NCI-H128 (cell line): ENCODE measurements at regions not wholly inside any gene's neighbourhood (a gene's known extent, or its start where the extent isn't known, plus 50 kb on each side); places are given as distances from the start of the nearest gene placed in this dataset.

Source experiments
- DNase-seq: peaks from one replicate; lab custom pipeline; 2025; ENCODE audit not compliant: unreplicated experiment; lab: John Stamatoyannopoulos, UW

DNA sequence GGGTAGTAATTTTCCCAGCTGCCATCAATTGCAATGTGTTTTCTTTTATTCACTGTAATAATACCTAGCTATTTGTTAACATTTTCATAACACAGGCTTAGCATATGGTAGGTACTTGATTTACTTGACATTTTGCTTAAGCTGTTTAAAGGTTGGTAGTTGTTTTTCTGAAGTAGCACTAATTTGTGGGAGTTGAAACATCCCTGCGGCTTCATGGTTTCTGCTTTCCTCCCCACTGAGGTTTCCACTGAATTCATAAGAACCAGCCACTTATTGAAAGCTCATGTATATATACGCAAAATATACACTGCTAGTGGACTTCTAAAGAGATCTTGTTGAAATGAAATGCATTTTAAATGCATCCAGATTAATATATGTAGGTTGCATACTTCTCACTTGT lies 559.9 kb downstream of the TLE4 start:
- no peak for DNase-seq

DNA sequence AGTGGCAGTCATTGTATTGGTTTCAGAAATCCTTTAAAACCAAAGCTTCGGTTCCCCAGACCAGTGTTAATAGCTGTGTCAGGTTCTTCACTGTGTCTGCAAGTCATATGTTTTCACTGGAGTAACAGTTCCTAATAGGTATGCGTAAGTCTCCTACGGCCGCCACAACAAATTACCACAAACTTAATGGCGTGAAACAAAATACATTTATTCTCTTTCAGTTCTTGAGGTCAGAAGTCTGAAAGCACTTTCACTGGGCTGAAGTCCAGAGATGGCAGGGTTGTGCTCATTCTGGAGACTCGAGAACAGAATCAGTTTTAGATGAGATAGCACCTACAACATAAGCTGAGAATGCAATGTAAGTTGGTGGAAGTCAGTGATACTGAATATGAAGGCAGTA lies 556.2 kb downstream of the TLE4 start:
- DNase-seq = no peak

DNA sequence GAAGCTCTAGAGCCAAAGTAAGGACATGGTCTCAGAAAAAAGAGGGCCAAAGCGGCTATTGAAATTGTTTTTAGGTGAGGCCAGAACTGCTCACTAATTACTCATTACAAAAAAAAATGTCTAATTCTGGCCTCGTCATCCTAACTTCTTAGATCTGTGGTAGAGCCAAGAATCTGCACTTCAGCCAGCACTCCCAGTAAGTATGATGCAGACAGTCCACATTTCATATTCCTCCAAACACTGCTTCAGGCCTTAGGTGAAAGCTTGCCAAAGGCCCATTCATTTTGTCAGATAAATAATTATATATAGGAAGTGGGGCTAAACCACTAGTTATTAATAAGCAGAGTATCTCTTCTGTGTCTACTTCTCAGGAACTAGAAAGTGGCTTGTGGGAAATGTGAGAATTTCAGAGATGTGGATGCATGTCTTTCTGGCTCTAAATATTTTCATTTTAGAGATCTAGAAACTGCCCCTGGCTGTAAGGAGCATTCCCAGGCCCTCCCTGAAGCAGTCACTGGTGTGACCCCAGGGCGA lies 554.0 kb downstream of the TLE4 start:
- DNase-seq = no peak

DNA sequence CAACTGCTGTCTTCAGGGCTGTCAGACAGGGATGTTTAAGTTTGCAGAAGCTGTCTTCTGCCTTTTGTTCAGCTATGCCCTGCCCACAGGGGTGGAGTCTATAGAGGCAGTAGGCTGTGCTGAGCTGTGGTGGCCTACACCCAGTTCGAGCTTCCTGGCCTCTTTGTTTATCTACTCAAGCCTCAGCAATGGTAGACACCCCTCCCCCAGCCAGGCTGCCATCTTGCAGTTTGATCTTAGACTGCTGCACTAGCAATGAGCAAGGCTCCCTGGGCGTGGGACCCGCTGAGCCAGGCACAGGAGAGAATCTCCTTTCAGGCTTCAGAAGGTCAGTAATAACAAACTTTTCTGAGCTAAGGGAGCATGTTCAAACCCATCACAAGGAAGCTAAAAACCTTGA lies 545.3 kb downstream of the TLE4 start:
- no peak for DNase-seq

DNA sequence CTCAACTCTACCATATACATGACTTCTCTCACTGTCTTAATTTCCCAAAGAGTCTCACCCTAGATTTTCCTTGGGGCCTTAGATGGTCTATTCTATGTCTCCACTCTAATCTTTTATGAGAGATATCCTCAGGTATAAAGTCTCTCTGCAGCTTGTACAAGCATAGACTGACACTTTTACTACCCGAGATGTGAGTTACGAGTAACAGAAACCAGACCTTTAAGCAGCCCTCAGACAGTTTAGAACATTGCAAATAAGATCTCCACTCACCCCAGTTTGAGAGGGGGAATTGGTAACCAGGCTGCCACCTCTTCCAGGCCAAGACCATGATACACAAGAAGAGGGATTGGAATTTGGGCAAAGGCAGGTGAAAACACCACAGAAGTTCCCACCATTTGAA lies 542.5 kb downstream of the TLE4 start:
- DNase-seq = no peak

DNA sequence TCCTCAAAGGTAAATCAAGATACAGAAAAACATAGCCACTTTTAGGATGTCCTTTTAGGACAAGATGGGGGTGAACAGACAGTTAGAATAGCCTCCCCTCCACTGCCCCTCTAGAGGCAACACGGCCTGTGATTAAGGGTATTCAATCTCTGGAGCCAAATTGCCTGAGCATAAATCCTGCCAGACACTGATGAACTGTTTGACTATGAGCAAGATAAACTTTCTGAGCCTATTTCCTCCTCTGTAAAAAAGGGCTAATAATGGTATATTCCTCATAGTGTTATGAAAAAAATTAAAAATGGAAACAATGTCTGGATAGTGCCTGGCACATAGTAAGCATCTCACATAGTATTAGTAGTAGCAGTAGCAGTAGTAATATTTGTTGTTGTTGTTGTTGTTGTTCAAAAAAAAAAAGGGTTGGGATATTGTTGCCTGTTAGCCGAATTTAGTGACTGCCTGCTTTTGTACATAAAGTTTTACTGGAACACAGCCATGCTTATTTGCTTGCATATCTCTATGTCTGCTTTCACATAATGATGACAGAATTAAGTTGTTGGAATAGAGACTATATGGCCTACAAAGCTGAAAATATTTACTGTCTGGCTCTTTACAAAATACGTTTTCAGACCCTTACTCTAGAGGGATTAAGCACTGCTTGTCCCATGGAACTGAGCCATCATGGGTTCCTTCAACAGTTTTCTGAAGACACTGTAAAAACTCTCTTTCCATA lies 536.3 kb downstream of the TLE4 start:
- no peak for DNase-seq

DNA sequence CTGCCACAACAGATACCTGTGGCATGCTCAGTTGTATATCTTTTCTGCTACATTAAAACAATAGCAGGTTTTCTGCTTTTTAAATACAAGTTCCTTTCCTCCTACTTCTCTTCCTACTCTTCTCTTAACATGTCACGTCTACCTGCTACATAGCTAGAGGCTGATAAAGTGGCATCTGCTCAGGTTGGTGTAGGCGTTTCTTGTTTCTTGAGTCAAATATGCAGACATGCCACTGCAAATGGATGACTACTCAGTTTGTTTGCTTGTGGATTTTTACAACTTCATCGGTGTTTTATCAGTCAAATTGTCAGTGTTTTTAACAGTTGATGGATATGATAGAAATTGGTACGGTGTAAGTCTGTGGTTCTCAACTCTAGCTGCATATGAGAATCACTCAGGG lies 525.7 kb downstream of the TLE4 start:
- no peak for DNase-seq

DNA sequence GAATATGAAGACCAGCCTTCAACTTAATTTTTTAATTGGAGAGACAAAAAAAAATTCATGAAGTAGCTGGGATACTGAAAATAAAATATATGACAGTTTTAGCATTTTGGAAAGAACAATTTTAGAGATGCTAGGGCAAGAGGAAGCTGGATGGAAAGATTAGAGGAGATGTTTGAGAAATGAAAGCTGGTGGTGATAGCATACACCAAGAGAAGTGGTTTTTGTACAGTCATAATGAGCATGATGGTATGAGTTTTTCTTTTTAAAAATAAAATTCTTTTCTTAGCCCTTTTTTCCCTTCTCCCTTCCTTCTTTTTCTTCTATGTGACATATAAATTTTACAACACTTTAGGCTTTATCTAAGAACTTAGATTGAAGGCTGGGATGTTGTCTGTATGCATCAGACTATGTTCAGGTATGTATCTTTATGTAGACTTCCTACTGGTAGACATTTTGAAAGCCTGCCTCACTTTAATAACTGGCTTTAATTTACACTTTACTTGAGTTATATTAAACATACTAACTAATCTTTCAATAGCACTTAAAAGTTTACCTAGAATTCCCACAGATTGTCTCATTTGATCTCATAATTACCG lies 522.5 kb downstream of the TLE4 start:
- DNase-seq = no peak

DNA sequence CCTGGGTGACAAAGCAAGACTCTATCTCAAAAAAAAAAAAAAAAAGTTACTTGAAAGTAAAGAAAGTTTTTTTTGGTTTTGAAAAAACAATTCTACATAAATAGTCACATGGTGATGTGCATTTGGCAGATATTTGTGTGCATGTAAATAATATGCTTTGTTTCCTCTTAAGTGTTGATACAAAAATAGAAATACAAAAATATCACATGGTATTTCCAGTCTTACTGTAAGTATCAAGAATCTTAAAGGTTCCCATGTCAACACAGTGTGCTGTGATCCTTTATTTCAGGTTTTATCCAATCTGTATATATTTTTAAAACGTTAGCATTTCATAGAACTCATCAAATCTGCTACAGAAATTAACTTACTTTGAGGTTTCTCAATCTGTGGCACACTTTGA lies 521.9 kb downstream of the TLE4 start:
- no peak for DNase-seq

DNA sequence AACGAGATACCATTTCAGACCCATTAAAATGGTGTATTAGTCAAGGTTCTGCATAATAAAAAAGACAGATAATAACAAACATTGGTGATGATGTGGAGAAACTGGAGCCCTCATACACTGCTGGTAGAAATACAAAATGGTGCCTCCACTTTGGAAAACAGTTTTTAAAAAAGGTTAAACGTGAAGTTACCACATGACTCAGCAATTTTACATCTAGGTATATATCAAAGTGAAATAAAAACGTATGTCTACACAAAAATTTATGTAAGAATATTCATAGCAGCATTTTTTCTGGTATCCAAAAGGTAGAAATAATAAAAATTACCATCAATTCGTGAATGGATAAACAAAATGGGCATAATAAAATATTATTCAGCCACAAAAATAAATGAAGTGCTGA lies 519.8 kb downstream of the TLE4 start:
- DNase-seq = no peak

DNA sequence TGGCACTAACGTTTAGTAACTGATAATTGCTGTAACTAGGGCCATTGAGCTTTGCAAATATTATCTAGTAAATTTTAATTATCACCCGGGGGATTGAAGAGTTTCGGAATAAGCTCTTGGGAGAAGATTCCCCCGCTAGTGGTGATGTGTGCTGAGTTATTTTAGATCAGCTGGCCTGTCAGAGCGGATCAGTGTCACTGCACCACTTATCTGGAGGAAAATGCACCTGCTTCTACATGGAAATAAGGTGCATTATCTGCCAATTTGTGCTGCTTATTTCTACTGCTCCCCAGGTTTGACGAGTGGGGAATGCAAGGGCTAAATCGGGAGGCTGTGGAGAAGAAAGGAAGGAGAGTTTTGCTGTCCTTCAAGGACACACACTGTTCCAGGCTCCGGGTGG lies 518.6 kb downstream of the TLE4 start:
- no peak for DNase-seq

DNA sequence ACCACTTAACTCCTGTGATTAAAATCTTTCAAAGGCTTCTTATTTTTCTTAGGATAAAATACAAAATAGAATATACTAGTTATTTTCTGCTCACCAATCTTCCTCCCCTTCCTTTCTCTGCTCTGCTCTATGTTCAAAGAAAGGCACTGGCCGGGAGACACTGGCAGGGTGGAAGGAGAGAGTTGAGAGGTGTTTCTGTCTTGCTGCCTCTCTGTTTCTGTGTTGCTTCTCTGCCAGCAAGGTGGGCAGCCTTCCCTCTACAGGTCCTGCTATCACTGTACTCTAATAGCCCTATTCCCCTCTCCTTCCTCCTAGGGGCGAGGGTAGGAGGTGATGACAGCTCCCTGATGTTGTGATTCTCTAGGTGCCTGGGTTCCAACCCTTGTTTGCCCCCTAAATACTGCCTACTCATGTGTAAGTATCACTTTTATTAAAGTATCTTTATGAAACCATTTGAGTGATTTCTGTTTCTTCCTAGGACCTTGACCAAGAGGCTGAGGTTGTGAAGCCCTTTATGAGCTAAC lies 515.1 kb downstream of the TLE4 start:
- no peak for DNase-seq

DNA sequence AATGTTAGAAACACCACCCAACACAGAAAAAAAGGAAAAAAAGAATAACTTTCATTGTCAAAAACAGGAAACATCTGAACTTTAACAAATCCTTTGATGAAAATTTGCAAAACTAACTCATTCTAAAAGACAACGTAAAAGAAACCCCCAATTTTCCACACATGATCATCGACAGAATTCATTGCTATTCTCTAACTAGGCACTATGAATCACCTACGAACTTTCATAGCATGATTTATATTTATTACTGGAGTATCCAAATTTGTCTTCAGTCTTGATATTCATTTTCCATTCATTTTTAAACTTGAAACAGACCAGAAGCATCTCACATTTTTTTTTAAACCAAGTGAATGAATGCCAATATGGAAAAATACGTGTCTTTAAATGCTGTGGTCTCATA lies 514.6 kb downstream of the TLE4 start:
- no peak for DNase-seq

DNA sequence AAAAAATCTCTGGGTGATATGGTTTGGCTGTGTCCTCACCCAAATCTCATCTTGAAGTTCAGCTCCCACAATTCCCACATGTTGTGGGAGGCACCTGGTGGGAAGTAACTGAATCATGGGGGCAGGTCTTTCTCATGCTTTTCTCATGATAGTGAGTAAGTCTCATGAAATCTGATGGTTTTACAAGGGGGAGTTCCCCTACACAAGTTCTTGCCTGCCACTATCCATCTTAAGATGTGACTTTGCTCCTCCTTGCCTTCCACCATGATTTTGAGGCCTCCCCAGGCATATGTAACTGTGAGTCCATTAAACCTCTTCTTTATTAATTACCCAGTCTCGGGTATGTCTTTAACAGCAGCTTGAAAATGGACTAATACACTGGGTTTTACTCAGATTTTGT lies 513.9 kb downstream of the TLE4 start:
- no peak for DNase-seq

DNA sequence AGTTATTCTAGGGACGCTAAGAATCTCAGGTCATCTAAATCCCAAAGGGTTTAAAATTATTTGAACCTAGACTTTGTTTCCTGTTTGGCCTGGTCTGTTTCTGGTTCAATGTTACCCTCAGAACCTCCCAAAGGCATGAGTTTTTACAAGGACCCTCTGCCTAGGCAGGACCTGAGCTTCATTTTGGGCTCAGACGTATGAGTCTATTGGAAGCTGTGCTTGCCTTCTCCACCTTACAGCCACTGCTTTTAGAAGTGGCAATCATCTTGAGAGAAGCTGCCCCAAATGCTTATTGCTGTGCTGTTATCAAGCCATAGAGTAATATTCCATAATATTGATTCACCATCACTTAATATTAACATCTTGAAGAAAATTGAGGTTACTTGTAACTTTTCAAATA lies 510.4 kb downstream of the TLE4 start:
- no peak for DNase-seq

DNA sequence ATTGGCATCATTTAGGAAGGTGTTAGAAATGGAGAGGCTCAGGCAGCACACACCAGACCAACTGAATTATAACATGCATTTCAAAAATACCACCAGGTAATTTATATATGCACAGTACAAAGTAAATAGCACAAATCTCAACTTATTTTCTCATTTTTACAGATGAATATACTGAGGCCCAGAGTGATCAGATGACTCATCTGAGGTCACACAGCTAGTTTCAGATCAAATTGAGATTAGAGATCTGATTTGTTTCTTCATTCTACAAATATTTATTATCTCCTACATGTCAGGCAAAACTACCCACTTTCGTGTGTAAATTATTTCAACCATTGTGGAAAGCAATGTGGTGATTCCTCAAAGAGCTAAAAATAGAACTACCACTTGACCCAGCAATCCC lies 507.1 kb downstream of the TLE4 start:
- DNase-seq = no peak

DNA sequence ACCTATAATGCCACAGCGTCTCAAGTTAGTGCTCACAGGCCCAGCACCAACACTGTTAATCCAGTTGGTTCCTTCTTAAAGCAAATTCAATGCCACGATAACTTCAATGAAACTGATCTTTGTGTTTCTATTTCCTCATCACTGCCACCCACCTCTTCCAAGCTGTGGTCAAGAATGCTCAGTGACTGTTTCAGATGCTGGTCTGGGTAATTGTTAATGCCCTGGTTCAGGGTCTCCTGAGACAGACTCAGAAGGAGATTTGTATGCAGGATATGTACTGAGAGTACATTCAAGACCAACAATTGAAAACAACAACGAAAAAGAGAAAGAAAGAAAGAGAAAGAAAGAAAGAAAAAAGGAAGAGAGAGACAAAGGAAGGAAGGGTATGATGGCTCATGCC lies 505.3 kb downstream of the TLE4 start:
- no peak for DNase-seq

DNA sequence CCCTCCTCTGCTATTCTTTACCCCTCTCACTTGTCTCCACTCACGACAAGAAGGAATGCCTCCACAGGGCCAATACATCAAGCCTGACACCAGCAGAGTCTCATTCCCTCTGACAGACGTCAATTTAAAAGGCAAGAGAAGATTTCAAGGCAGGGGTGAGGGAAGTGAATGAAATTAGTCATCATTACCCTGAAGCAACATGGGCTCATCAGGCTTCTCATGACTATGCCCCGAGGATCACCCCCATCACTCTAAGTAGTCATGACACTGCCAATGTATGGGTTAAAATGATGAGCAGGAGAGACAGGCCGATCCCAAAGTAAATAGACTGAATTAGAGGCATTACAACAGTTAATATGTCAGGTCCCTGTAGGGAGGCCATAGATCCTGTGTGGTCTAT lies 504.4 kb downstream of the TLE4 start:
- no peak for DNase-seq

DNA sequence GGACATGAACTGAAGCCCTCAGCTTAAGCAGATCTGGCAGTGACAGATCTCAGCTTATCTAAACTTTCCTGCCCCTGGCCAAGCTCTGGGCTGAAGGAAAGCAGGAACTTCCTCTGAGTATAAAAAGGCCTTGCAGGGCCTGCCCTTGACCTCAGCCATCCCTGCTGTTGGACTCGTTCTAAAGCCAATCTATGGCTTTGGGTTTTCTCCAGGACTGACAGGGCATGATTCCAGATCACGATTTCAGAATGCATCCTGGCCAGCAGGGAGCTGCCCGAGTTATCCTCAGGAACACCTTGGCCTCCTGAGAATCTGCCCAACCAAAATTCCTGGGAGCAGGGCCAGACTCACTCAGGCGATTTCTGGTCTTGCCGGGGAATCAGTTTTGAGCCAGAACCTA lies 502.7 kb downstream of the TLE4 start:
- DNase-seq = no peak

DNA sequence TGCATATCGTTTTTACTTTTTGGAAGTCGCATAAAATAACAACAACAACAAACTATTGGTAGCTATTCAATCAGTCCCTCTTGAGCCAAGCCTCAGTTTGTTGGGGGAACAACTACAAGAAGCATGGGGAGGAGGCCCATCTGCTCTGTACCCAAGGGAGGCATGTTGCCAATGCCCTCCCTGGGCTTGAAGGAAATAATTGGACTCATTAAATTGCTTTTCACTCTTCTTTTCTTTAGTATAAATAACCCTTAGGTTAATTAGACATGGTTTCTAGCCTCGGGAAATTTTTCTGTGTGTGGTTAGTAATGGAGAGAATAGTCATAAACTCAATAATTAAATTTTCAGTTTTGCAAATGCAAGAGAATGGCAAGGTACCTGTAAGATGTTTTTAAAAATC lies 500.7 kb downstream of the TLE4 start:
- DNase-seq = no peak

DNA sequence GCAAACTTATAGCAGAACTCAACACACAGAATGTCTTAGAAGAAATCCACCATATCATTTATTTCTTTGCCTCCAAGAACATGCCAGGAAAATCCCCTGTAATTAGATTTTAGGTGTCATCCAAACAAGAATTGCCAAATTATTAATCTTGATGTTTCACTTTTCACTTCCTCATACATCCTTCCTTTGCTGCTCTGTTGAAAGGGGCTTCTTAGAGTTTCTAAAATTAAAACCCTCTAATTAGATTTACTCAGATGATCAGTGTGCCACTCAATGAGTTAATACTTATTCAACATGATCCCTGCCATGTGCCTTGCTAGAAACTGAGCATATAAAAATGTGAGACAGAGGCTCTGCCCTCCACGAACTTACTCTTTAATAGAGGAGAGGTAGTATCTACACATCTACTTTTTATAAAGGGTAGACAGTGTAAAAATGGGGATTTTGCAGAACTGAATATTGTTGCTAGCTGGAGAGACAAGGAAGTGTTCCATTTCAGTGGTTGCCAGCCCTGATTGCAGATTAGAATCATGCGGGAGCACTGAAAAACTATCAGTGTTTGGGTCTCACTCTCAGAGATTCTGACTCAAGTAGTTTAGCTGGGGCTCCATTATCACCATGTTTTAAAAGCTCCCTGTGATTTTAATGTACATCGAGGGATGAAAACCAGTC lies 498.4 kb downstream of the TLE4 start:
- DNase-seq = no peak

DNA sequence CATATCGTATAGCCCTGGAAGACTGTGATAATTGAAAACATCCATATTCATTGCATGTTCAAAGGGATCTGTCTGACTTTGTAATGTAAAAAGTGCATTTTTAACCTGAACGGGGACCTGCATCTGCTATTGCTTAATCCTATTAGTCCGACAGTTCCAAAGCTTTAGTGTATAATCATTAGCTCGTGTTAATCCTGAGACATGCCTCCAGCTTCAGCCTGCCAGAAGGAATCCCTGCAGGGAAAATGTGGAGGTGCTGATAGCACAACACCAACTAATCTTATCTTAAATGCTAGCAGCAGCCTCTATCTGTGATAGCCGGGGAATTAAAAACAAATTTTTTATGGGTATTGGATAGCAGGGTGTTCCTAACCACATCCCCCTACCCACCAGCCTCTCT lies 495.2 kb downstream of the TLE4 start:
- no peak for DNase-seq
